HG03135 (cell line): ENCODE measurements at regions not wholly inside any gene's neighbourhood (a gene's known extent, or its start where the extent isn't known, plus 50 kb on each side); places are given as distances from the start of the nearest gene placed in this dataset.
"Not testable (repeated sequence)": the region's sequence is repeated elsewhere in the genome, so short reads cannot be mapped to it uniquely, and the experiment has no call there.

Source experiments
- ATAC-seq: cut with Tn5 transposase; IDR thresholded peaks from one replicate; pipeline ENCODE4 v1.9.1; 2021; ENCODE audit warnings: mild to moderate bottlenecking, moderate library complexity; ENCODE audit not compliant: unreplicated experiment

GRCh38 chr2:126952216-126952615, 53.5 kb downstream of the TEX51 start:
- ATAC-seq = no peak

- no peak for ATAC-seq
These were observed 54.8 kb downstream of the TEX51 start for GRCh38 chr2:126953483-126953882.

- no peak for ATAC-seq
These were observed 56.1 kb downstream of the TEX51 start for GRCh38 chr2:126954831-126955230.

GRCh38 chr2:126956773-126957172, 58.1 kb downstream of the TEX51 start:
- not testable (repeated sequence) for ATAC-seq

GRCh38 chr2:126963390-126963789, 64.7 kb downstream of the TEX51 start:
- ATAC-seq = no peak

- no peak for ATAC-seq
These were observed 67.9 kb downstream of the TEX51 start for GRCh38 chr2:126966601-126967000.

GRCh38 chr2:126970583-126970982, 71.9 kb downstream of the TEX51 start:
- ATAC-seq = no peak

- ATAC-seq = no peak
These were observed 72.4 kb downstream of the TEX51 start for GRCh38 chr2:126971162-126971480.

- peak; percentile 95 for ATAC-seq
These were observed 73.0 kb downstream of the TEX51 start for GRCh38 chr2:126971481-126972278.

GRCh38 chr2:126972279-126972626, 73.6 kb downstream of the TEX51 start:
- ATAC-seq = no peak

GRCh38 chr2:126973745-126974144, 75.1 kb downstream of the TEX51 start:
- no peak for ATAC-seq

- no peak for ATAC-seq
These were observed 77.3 kb downstream of the TEX51 start for GRCh38 chr2:126975671-126976655.

GRCh38 chr2:126976721-126977328, 78.1 kb downstream of the TEX51 start:
- ATAC-seq = no peak

- ATAC-seq = no peak
These were observed 79.6 kb downstream of the TEX51 start for GRCh38 chr2:126978333-126978732.

GRCh38 chr2:126979039-126980003, 80.6 kb downstream of the TEX51 start:
- ATAC-seq = no peak

GRCh38 chr2:126981476-126981875, 82.8 kb downstream of the TEX51 start:
- no peak for ATAC-seq

GRCh38 chr2:126982935-126983334, 84.2 kb downstream of the TEX51 start:
- ATAC-seq = no peak

- ATAC-seq = no peak
These were observed 88.0 kb downstream of the TEX51 start for GRCh38 chr2:126986631-126987187.

- no peak for ATAC-seq
These were observed 89.8 kb downstream of the TEX51 start for GRCh38 chr2:126988482-126988881.

GRCh38 chr2:126989064-126989463, 90.4 kb downstream of the TEX51 start:
- not testable (repeated sequence) for ATAC-seq
